BJ (cell line): ENCODE measurements at regions not wholly inside any gene's neighbourhood (a gene's known extent, or its start where the extent isn't known, plus 50 kb on each side); places are given as distances from the start of the nearest gene placed in this dataset.

Experiments used
- CTCF ChIA-PET: fragments of 350-600 bp; formaldehyde crosslinking; extraction: SDS; loops from one replicate; lab custom pipeline; 2021; ENCODE audit warnings: antibody characterized with exemption, inconsistent platforms; lab: Yijun Ruan, JAX
- POLR2A ChIA-PET: fragments of 300-600 bp; sonication (Branson Sonifier 250); formaldehyde crosslinking; extraction: SDS; loops from one replicate; lab custom pipeline; 2021; ENCODE audit warnings: antibody characterized with exemption; lab: Charles Lee
- DNase-seq: peaks from one replicate; pipeline ENCODE4 v3.0.0-alpha.2; 2011; ENCODE audit warnings: low read depth
- H3K27me3 ChIP-seq: 2 replicates; pipeline ENCODE4 v1.6.0; 2011; ENCODE audit warnings: low read length; ENCODE audit not compliant: control insufficient read depth, insufficient read depth
- H3K36me3 ChIP-seq: 2 replicates; pipeline ENCODE4 v1.5.1; 2011; ENCODE audit warnings: low read length; ENCODE audit not compliant: control insufficient read depth, insufficient read depth
- H3K4me3 ChIP-seq: 2 replicates; pipeline ENCODE4 v1.5.1; 2011; ENCODE audit warnings: low read depth, mild to moderate bottlenecking, control low read depth, low read length
- CTCF ChIP-seq: IDR thresholded peaks from 2 replicates; pipeline ENCODE4 v1.5.1; 2011; ENCODE audit warnings: low read depth, mild to moderate bottlenecking, control low read depth, inconsistent platforms, low read length, moderate library complexity; ENCODE audit not compliant: insufficient read depth

GRCh38 chr18:24771300-24771699 lies 310.9 kb downstream of the HRH4 start:
- Histone ChIP-seq H3K4me3 (no peak overlapping the region), H3K36me3 (no peaks in the 10 kb centered on the region), H3K27me3 (no peaks in the 10 kb centered on the region)
- ChIA-PET POLR2A (no interaction called here), CTCF (interaction anchor here (0.6 kb wide), 1 partner anchor 247 kb away, joined by 3 read pairs; no protein-coding TSS in a partner anchor)
- DNase-seq = no peak
- TF ChIP-seq CTCF = no peak

- no peaks in the 10 kb centered on the region for H3K27me3 ChIP-seq
- POLR2A ChIA-PET = no interaction called here
- H3K4me3 ChIP-seq = no peak overlapping the region
- no peak for DNase-seq
- CTCF ChIA-PET = interaction anchor here (1.6 kb wide), 1 partner anchor 10 kb away, joined by 6 read pairs; no protein-coding TSS in a partner anchor
- no peaks in the 10 kb centered on the region for H3K36me3 ChIP-seq
- no peak for TF ChIP-seq CTCF
Observed at GRCh38 chr18:24773101-24773500, 312.7 kb downstream of the HRH4 start.

GRCh38 chr18:24776019-24776418 lies 315.6 kb downstream of the HRH4 start:
- ChIA-PET POLR2A (no interaction called here), CTCF (no interaction called here)
- Histone ChIP-seq H3K36me3 (no peaks in the 10 kb centered on the region), H3K27me3 (no peaks in the 10 kb centered on the region), H3K4me3 (no peak overlapping the region)
- no peak for DNase-seq
- TF ChIP-seq CTCF = no peak

- Histone ChIP-seq H3K27me3 (no peaks in the 10 kb centered on the region), H3K4me3 (no peak overlapping the region), H3K36me3 (no peaks in the 10 kb centered on the region)
- ChIA-PET CTCF (no interaction called here), POLR2A (no interaction called here)
- no peak for DNase-seq
- TF ChIP-seq CTCF = no peak
Observed at GRCh38 chr18:24778810-24779418, 318.5 kb downstream of the HRH4 start.

- Histone ChIP-seq H3K4me3 (no peak overlapping the region), H3K36me3 (no peaks in the 10 kb centered on the region), H3K27me3 (no peaks in the 10 kb centered on the region)
- DNase-seq = no peak
- ChIA-PET CTCF (interaction anchor here (0.6 to 2.1 kb wide), 4 partner anchors 10 to 43 kb away, joined by 3 to 6 read pairs (median 5); no protein-coding TSS in a partner anchor), POLR2A (no interaction called here)
- no peak for TF ChIP-seq CTCF
Observed at GRCh38 chr18:24782566-24782965, 322.1 kb downstream of the HRH4 start.
